PC-3 (cell line): ENCODE measurements at regions not wholly inside any gene's neighbourhood (a gene's known extent, or its start where the extent isn't known, plus 50 kb on each side); places are given as distances from the start of the nearest gene placed in this dataset.

Source experiments
- ATAC-seq: fragments of 200-7000 bp; cut with Tn5 transposase; 2 replicates; pipeline ENCODE4 v1.9.1; 2020; ENCODE audit warnings: mild to moderate bottlenecking, moderate library complexity
- BruUV-seq: library from RNA; stranded (reverse); fragments of 400-500 nt; replicated peaks from 2 replicates; lab custom pipeline; 2021; lab: Mats Ljungman, UMichigan
- CTCF ChIA-PET: fragments of 300-600 bp; sonication (Branson Sonifier 250); formaldehyde crosslinking; loops from one replicate; lab custom pipeline; 2022; ENCODE audit warnings: antibody characterized with exemption; lab: Charles Lee
- POLR2A ChIA-PET: fragments of 300-600 bp; sonication (Branson Sonifier 250); formaldehyde crosslinking; loops from one replicate; lab custom pipeline; 2022; ENCODE audit warnings: antibody characterized with exemption; ENCODE audit not compliant: unreplicated experiment; lab: Charles Lee
- DNase-seq: peaks from one replicate; pipeline ENCODE4 v3.0.0-alpha.2; 2015
- H2AFZ ChIP-seq: fragments of 300-600 bp; sonication (generic); 2 replicates; pipeline ENCODE4 v1.6.0; 2016; ENCODE audit warnings: antibody characterized with exemption, low read length
- H3F3A ChIP-seq: fragments of 300-600 bp; sonication (generic); one replicate; pipeline ENCODE4 v1.6.0; 2017; ENCODE audit warnings: antibody characterized with exemption, low read length, control low read depth, mild to moderate bottlenecking; ENCODE audit not compliant: unreplicated experiment
- H3K27ac ChIP-seq: fragments of 300-600 bp; sonication (generic); 2 replicates; pipeline ENCODE4 v1.5.1; 2016; ENCODE audit warnings: mild to moderate bottlenecking, low read length
- H3K27me3 ChIP-seq: fragments of 300-600 bp; sonication (generic); 2 replicates; pipeline ENCODE4 v1.6.1; 2016; ENCODE audit warnings: low read length, mixed read lengths
- H3K36me3 ChIP-seq: fragments of 300-600 bp; sonication (generic); 2 replicates; pipeline ENCODE4 v1.6.1; 2016; ENCODE audit warnings: low read depth, mixed run types, low read length, mixed read lengths
- H3K4me1 ChIP-seq: fragments of 300-600 bp; sonication (generic); 2 replicates; pipeline ENCODE4 v1.5.1; 2016; ENCODE audit warnings: low read length; ENCODE audit not compliant: insufficient read depth
- H3K4me2 ChIP-seq: fragments of 300-600 bp; sonication (generic); 2 replicates; pipeline ENCODE4 v1.6.0; 2016; ENCODE audit warnings: low read length
- H3K4me3 ChIP-seq: fragments of 300-600 bp; sonication (generic); 2 replicates; pipeline ENCODE4 v1.5.1; 2016; ENCODE audit warnings: mild to moderate bottlenecking, low read length, mixed read lengths
- H3K79me2 ChIP-seq: fragments of 300-600 bp; sonication (generic); 2 replicates; pipeline ENCODE4 v1.6.1; 2017; ENCODE audit warnings: low read length, mixed read lengths
- H3K9ac ChIP-seq: fragments of 300-600 bp; sonication (generic); 2 replicates; pipeline ENCODE4 v1.6.0; 2016; ENCODE audit warnings: mild to moderate bottlenecking, low read length
- H3K9me2 ChIP-seq: fragments of 300-600 bp; sonication (generic); replicated peaks from 2 replicates; pipeline ENCODE4 v1.6.1; 2016; ENCODE audit warnings: mixed run types, low read length, mixed read lengths
- H3K9me3 ChIP-seq: fragments of 300-600 bp; sonication (generic); 2 replicates; pipeline ENCODE4 v1.6.1; 2016; ENCODE audit warnings: low read length, mixed read lengths
- H4K20me1 ChIP-seq: fragments of 300-600 bp; sonication (generic); 2 replicates; pipeline ENCODE4 v1.6.1; 2016; ENCODE audit warnings: low read length, mixed read lengths
- EZH2 ChIP-seq: fragments of 300-600 bp; sonication (generic); IDR thresholded peaks from one replicate; pipeline ENCODE4 v1.6.1; 2017; ENCODE audit warnings: antibody characterized with exemption, mild to moderate bottlenecking, low read length; ENCODE audit not compliant: unreplicated experiment
- EZH2phosphoT487 ChIP-seq: fragments of 300-600 bp; sonication (generic); IDR thresholded peaks from 2 replicates; pipeline ENCODE4 v1.6.1; 2018; ENCODE audit warnings: mild to moderate bottlenecking, antibody characterized with exemption, low read length, borderline replicate concordance
- intact Hi-C: fragments of 100-400 bp; cut with micrococcal nuclease; formaldehyde crosslinking; loops from 2 replicates; pipeline ENCODE4 v1.9.0; 2023
- TF ChIP-seq, protein P1 (sequence below): fragments of 300-600 bp; sonication (generic); conservative IDR thresholded peaks from 2 replicates; pipeline ENCODE4 v1.5.1; 2017; ENCODE audit warnings: antibody characterized with exemption, low read depth, mild to moderate bottlenecking, low read length

DNA sequence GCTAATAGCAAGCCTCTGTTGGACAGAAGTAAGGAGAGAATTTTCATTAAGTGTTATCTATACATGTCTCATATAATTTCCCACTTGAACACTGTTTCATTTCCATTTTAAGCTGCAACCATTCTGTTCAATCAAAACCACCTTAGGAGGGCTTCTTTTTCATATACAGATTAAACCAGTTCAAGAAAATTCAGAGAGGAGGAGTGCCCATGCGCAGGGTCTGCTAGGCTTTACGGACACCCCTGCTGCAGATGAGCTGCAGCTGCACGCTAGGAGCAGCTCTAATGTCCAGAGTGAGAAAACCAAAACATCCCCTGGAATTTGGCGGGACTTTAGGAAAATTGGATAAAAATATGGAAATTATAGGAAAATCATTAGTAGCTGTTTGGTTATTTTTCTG is 541.0 kb downstream of the SPRY1 start:
- ATAC-seq = no peak
- ChIA-PET CTCF (no interaction called here), POLR2A (no interaction called here)
- Histone ChIP-seq H2AFZ (no peak overlapping the region), H3K9me2 (no peaks in the 10 kb centered on the region), H3K27me3 (no peaks in the 10 kb centered on the region), H4K20me1 (no peaks in the 10 kb centered on the region), H3K4me2 (no peak overlapping the region), H3K4me1 (peaks cover 7% of the 10 kb centered on the region; the same call in 1 of the 2 replicates), H3K36me3 (no peaks in the 10 kb centered on the region), H3F3A (no peaks in the 10 kb centered on the region), H3K4me3 (no peak overlapping the region), H3K9ac (no peak overlapping the region), H3K27ac (no peak overlapping the region), H3K9me3 (no peaks in the 10 kb centered on the region), H3K79me2 (no peaks in the 10 kb centered on the region)
- no peak for DNase-seq
- intact Hi-C loops = no loop called here
- no TSS peak for BruUV-seq
- TF ChIP-seq EZH2 (no peak), EZH2phosphoT487 (no peak)
- TF ChIP-seq, protein P1, sequence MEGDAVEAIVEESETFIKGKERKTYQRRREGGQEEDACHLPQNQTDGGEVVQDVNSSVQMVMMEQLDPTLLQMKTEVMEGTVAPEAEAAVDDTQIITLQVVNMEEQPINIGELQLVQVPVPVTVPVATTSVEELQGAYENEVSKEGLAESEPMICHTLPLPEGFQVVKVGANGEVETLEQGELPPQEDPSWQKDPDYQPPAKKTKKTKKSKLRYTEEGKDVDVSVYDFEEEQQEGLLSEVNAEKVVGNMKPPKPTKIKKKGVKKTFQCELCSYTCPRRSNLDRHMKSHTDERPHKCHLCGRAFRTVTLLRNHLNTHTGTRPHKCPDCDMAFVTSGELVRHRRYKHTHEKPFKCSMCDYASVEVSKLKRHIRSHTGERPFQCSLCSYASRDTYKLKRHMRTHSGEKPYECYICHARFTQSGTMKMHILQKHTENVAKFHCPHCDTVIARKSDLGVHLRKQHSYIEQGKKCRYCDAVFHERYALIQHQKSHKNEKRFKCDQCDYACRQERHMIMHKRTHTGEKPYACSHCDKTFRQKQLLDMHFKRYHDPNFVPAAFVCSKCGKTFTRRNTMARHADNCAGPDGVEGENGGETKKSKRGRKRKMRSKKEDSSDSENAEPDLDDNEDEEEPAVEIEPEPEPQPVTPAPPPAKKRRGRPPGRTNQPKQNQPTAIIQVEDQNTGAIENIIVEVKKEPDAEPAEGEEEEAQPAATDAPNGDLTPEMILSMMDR = no peak

DNA sequence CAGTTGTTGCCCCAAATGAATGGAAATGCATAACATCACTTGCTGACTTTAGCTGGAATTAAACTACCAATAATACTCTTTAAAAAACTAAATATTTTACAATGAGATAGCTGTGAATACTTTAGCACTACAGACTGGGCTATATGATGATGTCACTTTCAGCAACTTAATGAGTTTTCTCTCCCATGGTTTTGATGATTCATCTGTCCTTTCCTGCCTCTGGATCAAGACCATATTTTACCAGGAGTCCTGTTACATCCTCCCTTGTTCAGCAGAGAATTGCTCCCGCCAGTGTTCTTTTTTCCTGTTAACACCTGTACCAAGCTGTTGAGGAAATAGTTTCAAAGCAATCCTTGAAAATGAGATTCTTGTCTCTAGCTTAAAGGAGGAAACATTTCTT is 543.0 kb downstream of the SPRY1 start:
- Histone ChIP-seq H3K9ac (no peak overlapping the region), H3K4me2 (no peak overlapping the region), H3K9me3 (no peaks in the 10 kb centered on the region), H4K20me1 (no peaks in the 10 kb centered on the region), H3K4me3 (no peak overlapping the region), H3K79me2 (no peaks in the 10 kb centered on the region), H3K27me3 (no peaks in the 10 kb centered on the region), H3K9me2 (no peaks in the 10 kb centered on the region), H3K27ac (no peak overlapping the region), H3K4me1 (peaks cover 7% of the 10 kb centered on the region; the same call in 1 of the 2 replicates), H3F3A (no peaks in the 10 kb centered on the region), H2AFZ (no peak overlapping the region), H3K36me3 (no peaks in the 10 kb centered on the region)
- peak; percentile 86 for ATAC-seq
- CTCF ChIA-PET = no interaction called here
- BruUV-seq = no TSS peak
- POLR2A ChIA-PET = interaction anchor here (0.7 kb wide), 1 partner anchor 9 kb away, joined by 6 read pairs; no protein-coding TSS in a partner anchor
- DNase-seq = peak; percentile 55
- TF ChIP-seq EZH2 = no peak
- no peak for TF ChIP-seq EZH2phosphoT487
- TF ChIP-seq, protein P1 = no peak
- intact Hi-C loops = no loop called here

DNA sequence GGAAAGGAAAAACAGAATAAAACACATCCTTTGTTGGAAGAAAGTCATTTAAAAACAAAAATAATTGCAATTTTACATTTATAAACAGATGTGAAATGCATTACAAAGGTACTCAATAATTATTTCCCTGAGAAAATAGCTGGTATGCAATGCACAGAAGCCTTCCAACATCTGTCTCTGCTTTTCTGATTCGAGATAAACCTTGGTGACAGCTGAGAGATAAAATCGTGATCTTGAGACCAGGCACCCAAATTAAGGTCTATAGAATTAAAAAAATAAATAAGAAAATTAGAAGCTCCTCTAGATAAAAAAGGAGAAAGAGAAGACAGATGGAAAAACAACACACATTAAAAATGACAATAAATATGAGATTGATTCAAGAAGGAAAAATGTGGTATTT is 544.0 kb downstream of the SPRY1 start:
- Histone ChIP-seq H4K20me1 (no peaks in the 10 kb centered on the region), H3K27me3 (no peaks in the 10 kb centered on the region), H2AFZ (no peak overlapping the region), H3K9ac (no peak overlapping the region), H3K36me3 (no peaks in the 10 kb centered on the region), H3K4me2 (no peak overlapping the region), H3K4me1 (peaks cover 7% of the 10 kb centered on the region; the same call in 1 of the 2 replicates), H3K27ac (no peak overlapping the region), H3K4me3 (no peak overlapping the region), H3K9me3 (no peaks in the 10 kb centered on the region), H3F3A (no peaks in the 10 kb centered on the region), H3K79me2 (no peaks in the 10 kb centered on the region), H3K9me2 (no peaks in the 10 kb centered on the region)
- TF ChIP-seq EZH2 (no peak), EZH2phosphoT487 (no peak)
- TF ChIP-seq, protein P1 = no peak
- BruUV-seq = no TSS peak
- ATAC-seq (no peak), DNase-seq (no peak)
- POLR2A ChIA-PET = no interaction called here
- CTCF ChIA-PET = no interaction called here
- intact Hi-C loops = no loop called here
